HG03159 (cell line): ENCODE measurements at regions not wholly inside any gene's neighbourhood (a gene's known extent, or its start where the extent isn't known, plus 50 kb on each side); places are given as distances from the start of the nearest gene placed in this dataset.
"Not testable (repeated sequence)": the region's sequence is repeated elsewhere in the genome, so short reads cannot be mapped to it uniquely, and the experiment has no call there.

Experiments used
- ATAC-seq: cut with Tn5 transposase; IDR thresholded peaks from one replicate; pipeline ENCODE4 v1.9.1; 2021; ENCODE audit warnings: mild to moderate bottlenecking, moderate library complexity; ENCODE audit not compliant: unreplicated experiment

DNA sequence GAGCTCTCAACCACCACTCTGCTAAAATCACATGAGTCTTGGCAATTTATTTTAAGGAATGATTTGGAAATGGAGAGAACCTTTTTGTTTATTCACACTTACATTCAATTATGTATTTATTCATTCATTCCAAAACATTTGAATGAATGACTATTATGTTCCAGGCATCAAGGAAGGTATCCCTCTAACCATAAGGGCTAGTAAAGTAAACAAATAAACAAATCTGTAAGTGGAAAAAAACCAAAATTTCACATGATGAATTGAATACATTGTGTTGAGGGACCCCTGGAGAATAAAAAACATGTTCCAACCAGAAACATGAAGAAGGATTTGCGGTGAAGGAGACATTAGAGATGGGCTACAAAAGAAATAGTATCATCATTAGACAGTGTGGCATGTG lies 677.8 kb downstream of the TOX3 start:
- ATAC-seq, result no peak

DNA sequence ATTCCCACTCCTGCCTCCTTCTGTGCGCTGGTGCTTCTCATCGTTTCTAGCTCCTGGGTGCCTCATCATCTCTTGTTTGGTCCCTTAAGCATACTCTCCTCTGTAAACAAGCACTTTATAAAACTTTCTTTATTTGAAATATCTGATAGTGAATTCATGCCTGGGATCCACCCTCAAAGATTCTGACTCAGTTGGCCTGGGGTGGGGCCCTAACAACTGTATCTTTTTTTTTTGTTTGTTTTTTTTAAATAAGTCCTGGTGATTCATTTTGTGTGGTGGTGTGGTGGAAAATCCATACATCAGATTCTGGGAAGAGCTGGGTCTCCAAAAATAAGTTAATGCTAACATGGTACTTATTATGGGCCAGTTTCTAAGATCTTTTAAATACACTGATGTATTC lies 678.3 kb downstream of the TOX3 start:
- ATAC-seq, result no peak

GRCh38 chr16:51867386-51868065 lies 679.4 kb downstream of the TOX3 start:
- ATAC-seq, result no peak

GRCh38 chr16:51864575-51864974 lies 682.4 kb downstream of the TOX3 start:
- no peak for ATAC-seq

DNA sequence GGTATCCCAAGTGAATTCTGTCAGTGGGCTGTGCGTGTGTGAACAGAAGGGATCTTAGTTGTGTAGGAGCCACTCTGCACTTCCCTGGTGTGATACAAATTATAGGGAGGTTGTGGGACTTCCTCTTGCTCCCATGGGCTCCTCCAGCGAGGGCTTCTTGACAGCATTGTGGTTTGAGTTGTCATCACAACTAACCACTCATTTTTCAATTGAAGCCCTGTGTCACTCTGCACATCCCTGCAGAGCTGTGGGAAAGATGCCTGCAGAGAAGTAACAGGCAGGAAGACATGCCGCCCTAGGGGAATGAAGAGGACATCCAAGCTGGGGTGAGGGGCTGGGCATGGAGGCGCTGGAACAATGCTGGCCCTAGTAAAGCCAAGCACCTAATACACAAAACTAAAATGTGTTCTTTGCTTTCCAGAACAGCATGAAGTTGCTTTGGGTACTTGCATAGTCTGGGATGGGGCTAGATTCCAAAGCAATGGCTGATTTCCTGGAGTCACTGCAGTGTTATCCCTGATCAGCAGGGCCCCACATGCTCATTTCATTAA lies 692.5 kb downstream of the TOX3 start:
- no peak for ATAC-seq

DNA sequence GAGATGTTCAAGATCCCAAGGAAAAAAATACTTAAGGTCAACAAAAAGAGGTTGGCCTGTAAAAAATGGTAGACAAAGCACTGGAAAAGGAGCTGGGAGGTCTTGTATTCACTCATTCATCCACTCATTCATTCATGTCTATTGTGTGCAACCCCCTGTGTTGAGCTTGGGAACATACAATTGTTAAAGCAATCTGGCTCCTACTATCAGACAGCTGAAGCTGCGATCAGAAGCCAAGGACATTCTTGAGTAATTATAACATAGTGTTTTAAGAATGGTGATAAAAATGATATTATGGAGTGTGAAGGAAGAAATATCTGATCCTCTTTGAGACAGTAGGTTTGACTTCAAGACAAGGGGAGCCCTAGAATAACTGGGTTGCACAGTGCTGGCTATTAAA lies 693.4 kb downstream of the TOX3 start:
- no peak for ATAC-seq

DNA sequence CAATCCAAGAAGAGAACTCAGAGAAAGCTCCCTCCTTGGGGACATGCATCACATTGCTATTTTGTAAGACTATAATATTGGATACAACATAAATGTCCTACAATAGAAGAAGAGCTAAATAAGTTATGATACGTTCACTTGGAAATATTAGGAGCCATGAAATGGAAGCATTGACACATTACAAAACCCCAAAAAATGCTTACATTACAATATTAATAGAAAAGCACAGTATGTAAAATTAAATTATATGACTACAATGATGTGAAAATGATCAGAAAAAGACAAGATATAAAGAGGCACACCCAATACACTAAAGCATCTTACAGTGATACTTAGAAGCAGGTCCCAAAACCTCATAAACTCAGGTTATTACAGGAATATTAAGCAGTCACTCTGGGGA lies 694.1 kb downstream of the TOX3 start:
- ATAC-seq, result no peak

GRCh38 chr16:51851111-51851510 lies 695.8 kb downstream of the TOX3 start:
- no peak for ATAC-seq

DNA sequence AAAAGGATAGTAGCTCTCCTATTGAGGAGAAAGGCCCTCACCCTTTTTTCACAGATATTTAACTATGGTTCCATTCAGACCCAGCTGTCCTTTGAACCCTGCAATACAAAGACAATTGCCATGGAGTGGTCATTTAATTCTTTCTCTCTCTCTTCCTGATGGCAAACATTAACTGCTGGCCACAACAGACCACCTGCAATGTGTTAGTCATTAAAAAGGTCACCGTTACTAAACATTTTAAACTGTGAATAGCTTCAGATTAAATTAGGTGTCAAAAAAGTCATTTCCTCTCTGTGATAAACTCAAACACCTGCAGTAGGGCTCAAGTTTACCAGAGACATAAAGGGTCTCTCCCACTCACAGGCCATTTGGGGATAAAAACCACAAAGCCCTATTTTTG lies 697.2 kb downstream of the TOX3 start:
- no peak for ATAC-seq

GRCh38 chr16:51845586-51846305 lies 694.7 kb upstream of the SALL1 start:
- no peak for ATAC-seq

- no peak for ATAC-seq
Observed at GRCh38 chr16:51839727-51840462, 688.8 kb upstream of the SALL1 start.

DNA sequence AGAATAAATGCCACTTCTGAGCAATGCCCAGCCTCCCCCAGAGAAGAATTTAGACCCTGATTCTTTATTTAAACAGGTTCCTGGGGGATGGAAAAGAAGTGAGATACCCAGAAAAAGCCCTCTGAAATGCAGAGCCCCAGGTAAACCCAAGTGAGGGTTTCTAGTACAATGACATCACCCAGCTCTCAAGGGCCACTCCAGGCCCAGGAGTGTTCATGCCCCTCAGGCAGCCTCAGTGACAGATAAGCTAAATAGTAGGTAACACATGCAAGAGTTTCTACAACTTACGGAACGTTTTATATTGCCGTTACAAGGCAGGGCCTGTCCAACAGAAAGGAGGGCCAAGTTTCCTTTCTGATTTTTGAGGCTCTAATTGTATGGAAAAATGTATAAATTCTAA lies 683.7 kb upstream of the SALL1 start:
- no peak for ATAC-seq

GRCh38 chr16:51834133-51834532 lies 683.1 kb upstream of the SALL1 start:
- no peak for ATAC-seq

GRCh38 chr16:51831595-51832367 lies 680.7 kb upstream of the SALL1 start:
- no peak for ATAC-seq

GRCh38 chr16:51831034-51831433 lies 680.0 kb upstream of the SALL1 start:
- ATAC-seq, result not testable (repeated sequence)

DNA sequence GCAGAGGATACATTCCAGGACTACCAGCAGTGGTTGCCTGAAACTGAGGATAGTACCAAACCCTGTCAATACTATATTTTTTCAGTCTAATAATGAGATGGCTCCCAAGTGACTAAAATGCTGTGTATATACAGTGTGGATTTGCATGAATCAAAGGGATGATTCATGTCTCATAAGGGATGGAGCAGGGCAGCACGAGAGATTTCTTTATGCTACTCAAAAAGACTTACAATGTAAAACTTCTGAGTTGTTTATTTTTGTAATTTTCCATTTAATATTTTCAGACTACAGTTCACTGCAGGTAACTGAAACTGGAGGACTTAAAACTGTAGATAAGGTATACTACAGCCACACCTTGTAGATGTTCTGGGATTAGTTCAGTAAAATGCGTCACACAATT lies 674.7 kb upstream of the SALL1 start:
- ATAC-seq, result no peak

DNA sequence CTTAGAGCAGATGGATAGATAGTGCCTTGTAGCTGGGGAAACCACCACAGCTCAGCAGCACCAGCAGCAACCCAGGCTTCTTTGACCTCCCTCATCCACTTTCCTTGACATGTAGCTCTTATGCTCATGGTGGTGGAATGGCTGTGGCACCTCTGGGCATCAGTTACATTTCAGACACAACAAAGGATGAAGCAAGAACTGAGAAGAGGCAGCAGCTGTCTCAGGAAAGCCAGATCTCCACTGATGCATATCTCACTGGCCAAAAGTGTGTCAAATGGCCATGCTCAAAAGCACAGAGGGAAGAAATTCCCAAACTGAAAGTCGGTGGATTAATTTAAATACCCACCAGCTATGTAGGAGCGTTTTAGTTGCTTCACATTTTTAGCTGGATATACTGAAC lies 671.4 kb upstream of the SALL1 start:
- no peak for ATAC-seq

DNA sequence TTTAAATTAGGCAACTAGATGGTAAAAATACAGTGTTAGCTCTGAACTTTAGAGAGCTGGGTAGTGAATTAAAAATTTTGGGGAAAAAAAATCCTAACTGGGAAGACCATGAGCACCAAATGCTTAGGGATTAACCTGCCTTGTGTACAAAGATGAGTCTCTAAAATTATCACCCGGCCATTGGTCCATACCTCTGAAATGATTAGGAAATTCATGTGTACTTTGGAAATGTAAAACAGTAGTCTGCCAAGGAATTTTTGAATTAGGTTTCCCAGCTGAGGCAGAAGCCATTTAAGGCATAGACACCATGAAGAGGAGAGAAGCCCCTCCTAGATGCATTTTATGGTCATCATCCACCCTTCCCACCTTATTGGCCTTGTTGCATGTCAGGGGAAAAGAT lies 670.5 kb upstream of the SALL1 start:
- ATAC-seq, result no peak

DNA sequence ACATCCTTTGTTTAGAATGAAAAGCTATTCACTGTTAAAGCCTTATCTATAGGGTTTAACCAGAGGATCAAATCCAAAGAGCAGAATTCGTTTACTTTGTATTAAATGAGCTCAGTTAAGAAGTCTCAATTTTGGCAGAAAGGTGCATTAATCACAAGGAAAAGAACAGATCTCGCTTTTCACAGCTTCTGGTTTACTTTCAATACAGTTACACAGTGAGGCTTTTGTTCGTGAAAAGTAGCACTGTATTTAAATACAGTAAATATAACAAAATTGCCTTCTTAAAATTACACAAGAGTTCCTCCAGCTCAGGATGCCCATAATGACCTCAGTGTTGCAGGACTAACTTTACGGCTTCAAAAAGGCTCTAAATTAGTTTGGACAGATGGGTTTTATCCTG lies 669.1 kb upstream of the SALL1 start:
- ATAC-seq, result no peak

GRCh38 chr16:51818342-51818944 lies 667.4 kb upstream of the SALL1 start:
- no peak for ATAC-seq

DNA sequence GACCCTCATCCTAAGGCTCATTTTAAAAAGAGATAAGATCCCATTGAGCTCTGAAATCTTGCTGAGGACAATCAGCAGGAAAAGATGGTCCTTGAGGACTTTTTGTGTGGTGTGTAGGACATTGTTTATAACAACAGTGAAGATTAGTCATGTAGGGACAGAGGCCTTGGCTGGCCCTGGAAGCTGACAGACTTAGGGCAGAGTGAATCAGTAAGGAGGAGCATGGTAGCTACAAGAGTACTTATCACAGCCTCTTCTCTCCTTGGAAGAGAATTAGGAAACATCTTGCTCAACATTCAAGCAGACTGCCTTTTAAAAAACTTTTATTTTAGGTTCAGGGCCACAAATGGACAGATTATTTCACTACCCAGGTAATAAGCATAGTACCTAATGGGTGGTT lies 665.9 kb upstream of the SALL1 start:
- no peak for ATAC-seq
